ENCODE measurements at regions not wholly inside any gene's neighbourhood (a gene's known extent, or its start where the extent isn't known, plus 50 kb on each side); places are given as distances from the start of the nearest gene placed in this dataset.

DNA sequence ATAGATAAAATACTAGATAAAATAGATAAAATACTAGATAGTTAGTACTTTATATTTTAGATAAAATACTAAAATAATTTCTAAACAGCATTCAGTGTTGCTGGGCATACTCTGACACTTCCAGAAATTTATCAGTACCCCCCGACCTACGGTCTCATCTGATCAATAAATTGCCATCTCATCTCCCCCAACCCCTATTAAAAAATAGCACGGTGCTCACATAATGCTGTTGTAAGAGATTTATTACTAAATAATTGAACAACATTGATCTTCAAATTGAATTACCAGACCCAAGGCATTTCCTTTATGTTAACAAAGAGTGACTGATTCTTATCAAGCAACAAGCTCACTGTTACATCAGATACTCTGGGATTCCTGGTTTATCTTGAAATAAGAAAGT lies 300.9 kb downstream of the CBLN4 start:
- no peaks in the 10 kb centered on the region for H3K36me3 ChIP-seq (ENCODE audit: control insufficient read depth, insufficient read depth, low read length)
- H3K4me3 ChIP-seq (ENCODE audit: low read length): no peak overlapping the region
- H3K36me3 Mint-ChIP-seq (ENCODE audit: low read depth): no peaks in the 10 kb centered on the region
- H3K4me1 Mint-ChIP-seq: no peaks in the 10 kb centered on the region
- no peaks in the 10 kb centered on the region for H3K4me1 ChIP-seq (ENCODE audit: control insufficient read depth, insufficient read depth, low read length)
- DNase-seq: no peak
- TF ChIP-seq, protein P1, sequence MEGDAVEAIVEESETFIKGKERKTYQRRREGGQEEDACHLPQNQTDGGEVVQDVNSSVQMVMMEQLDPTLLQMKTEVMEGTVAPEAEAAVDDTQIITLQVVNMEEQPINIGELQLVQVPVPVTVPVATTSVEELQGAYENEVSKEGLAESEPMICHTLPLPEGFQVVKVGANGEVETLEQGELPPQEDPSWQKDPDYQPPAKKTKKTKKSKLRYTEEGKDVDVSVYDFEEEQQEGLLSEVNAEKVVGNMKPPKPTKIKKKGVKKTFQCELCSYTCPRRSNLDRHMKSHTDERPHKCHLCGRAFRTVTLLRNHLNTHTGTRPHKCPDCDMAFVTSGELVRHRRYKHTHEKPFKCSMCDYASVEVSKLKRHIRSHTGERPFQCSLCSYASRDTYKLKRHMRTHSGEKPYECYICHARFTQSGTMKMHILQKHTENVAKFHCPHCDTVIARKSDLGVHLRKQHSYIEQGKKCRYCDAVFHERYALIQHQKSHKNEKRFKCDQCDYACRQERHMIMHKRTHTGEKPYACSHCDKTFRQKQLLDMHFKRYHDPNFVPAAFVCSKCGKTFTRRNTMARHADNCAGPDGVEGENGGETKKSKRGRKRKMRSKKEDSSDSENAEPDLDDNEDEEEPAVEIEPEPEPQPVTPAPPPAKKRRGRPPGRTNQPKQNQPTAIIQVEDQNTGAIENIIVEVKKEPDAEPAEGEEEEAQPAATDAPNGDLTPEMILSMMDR (conservative IDR thresholded peaks at IDR 0.05): no peak
- H3K9ac ChIP-seq (ENCODE audit: extremely low read depth, low read length, poor library complexity, severe bottlenecking): no peak overlapping the region
- no peaks in the 10 kb centered on the region for H3K27me3 ChIP-seq (ENCODE audit: control insufficient read depth, insufficient read depth, low read length, poor library complexity, severe bottlenecking)
- H3K4me3 Mint-ChIP-seq: no peak overlapping the region
- 49% methylated on average over 3 of the region's 3 CpGs; no CpG with 5 or more reads in 1 of the 2 experiments for WGBS, 2 experiments (ENCODE audit: insufficient coverage in 1 of 2, insufficient read length in 1 of 2)
- H3K27me3 Mint-ChIP-seq (ENCODE audit: insufficient read depth): no peaks in the 10 kb centered on the region
- H3K27ac ChIP-seq (ENCODE audit: low read depth, low read length): no peak overlapping the region
- peaks cover 4% of the 10 kb centered on the region for H3K9me3 Mint-ChIP-seq
- peaks cover 61% of the 10 kb centered on the region for H3K9me3 ChIP-seq (ENCODE audit: control insufficient read depth, low read length)
- no peak overlapping the region for H3K27ac Mint-ChIP-seq

DNA sequence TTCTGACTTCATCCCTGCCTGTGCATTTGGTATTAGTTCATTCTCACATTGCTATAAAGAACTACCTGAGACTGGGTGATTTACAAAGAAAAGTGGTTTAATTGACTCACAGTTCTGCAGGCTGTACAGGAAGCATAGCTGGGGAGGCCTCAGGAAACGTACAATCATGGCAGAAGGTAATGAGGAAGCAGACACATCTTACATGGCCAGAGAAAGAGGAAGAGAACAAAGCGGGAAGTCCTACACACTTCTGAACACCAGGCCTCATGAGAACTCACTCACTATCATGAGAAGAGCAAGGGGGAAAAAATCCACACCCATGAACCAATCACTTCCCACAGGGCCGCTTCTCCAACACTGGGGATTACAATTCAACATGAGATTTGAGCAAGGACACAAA lies 303.9 kb downstream of the CBLN4 start:
- Mint-ChIP-seq H3K4me3 (no peak overlapping the region), H3K9me3 (no peaks in the 10 kb centered on the region), H3K36me3 (ENCODE audit: low read depth) (no peaks in the 10 kb centered on the region), H3K27ac (no peak overlapping the region), H3K4me1 (no peaks in the 10 kb centered on the region), H3K27me3 (ENCODE audit: insufficient read depth) (no peaks in the 10 kb centered on the region)
- TF ChIP-seq, protein P1 (conservative IDR thresholded peaks at IDR 0.05): no peak
- DNase-seq: no peak
- Histone ChIP-seq H3K9me3 (ENCODE audit: control insufficient read depth, low read length) (peaks cover 72% of the 10 kb centered on the region), H3K27me3 (ENCODE audit: control insufficient read depth, insufficient read depth, low read length, poor library complexity, severe bottlenecking) (no peaks in the 10 kb centered on the region), H3K4me3 (ENCODE audit: low read length) (no peak overlapping the region), H3K4me1 (ENCODE audit: control insufficient read depth, insufficient read depth, low read length) (no peaks in the 10 kb centered on the region), H3K36me3 (ENCODE audit: control insufficient read depth, insufficient read depth, low read length) (no peaks in the 10 kb centered on the region), H3K9ac (ENCODE audit: extremely low read depth, low read length, poor library complexity, severe bottlenecking) (no peak overlapping the region), H3K27ac (ENCODE audit: low read depth, low read length) (no peak overlapping the region)
- 54 to 78% methylated on average over 2 to 3 of the region's 3 CpGs for WGBS, 2 experiments (ENCODE audit: insufficient coverage in 1 of 2, insufficient read length in 1 of 2)

DNA sequence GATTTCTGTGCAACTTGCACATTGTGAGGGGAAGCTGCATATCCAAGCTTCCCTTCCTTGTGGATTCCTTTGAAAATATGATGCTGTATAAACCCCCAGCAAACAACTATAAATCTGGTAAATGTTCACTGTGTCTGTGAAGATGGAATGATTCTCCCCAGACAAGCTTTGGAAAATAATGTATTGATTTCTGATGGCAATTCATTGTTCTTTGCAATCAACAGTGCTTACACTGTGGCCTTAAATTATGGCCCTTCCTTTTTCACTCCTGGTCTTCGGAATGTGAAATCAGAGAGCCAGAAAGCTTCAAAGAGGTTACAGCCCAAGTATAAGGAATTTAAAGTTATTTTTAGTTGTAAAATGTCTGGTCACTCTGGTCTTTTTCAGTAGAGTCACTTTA lies 308.8 kb downstream of the CBLN4 start:
- TF ChIP-seq, protein P1 (conservative IDR thresholded peaks at IDR 0.05): no peak
- Mint-ChIP-seq H3K27me3 (ENCODE audit: insufficient read depth) (no peaks in the 10 kb centered on the region), H3K9me3 (no peaks in the 10 kb centered on the region), H3K27ac (no peak overlapping the region), H3K4me3 (no peak overlapping the region), H3K36me3 (ENCODE audit: low read depth) (no peaks in the 10 kb centered on the region), H3K4me1 (no peaks in the 10 kb centered on the region)
- no peaks in the 10 kb centered on the region for H3K4me1 ChIP-seq (ENCODE audit: control insufficient read depth, insufficient read depth, low read length)
- H3K4me3 ChIP-seq (ENCODE audit: low read length): no peak overlapping the region
- WGBS, 2 experiments (ENCODE audit: insufficient coverage in 1 of 2, insufficient read length in 1 of 2): 78% methylated on average over 1 of the region's 1 CpG; no CpG with 5 or more reads in 1 of the 2 experiments
- no peak for DNase-seq
- H3K9me3 ChIP-seq (ENCODE audit: control insufficient read depth, low read length): peaks cover 76% of the 10 kb centered on the region
- no peak overlapping the region for H3K27ac ChIP-seq (ENCODE audit: low read depth, low read length)
- no peaks in the 10 kb centered on the region for H3K27me3 ChIP-seq (ENCODE audit: control insufficient read depth, insufficient read depth, low read length, poor library complexity, severe bottlenecking)
- no peak overlapping the region for H3K9ac ChIP-seq (ENCODE audit: extremely low read depth, low read length, poor library complexity, severe bottlenecking)
- no peaks in the 10 kb centered on the region for H3K36me3 ChIP-seq (ENCODE audit: control insufficient read depth, insufficient read depth, low read length)

Measured in endodermal cell (in vitro differentiated cells).